ENCODE measurements at regions not wholly inside any gene's neighbourhood (a gene's known extent, or its start where the extent isn't known, plus 50 kb on each side); places are given as distances from the start of the nearest gene placed in this dataset.
"Not testable (repeated sequence)": the region's sequence is repeated elsewhere in the genome, so short reads cannot be mapped to it uniquely, and the experiment has no call there.

DNA sequence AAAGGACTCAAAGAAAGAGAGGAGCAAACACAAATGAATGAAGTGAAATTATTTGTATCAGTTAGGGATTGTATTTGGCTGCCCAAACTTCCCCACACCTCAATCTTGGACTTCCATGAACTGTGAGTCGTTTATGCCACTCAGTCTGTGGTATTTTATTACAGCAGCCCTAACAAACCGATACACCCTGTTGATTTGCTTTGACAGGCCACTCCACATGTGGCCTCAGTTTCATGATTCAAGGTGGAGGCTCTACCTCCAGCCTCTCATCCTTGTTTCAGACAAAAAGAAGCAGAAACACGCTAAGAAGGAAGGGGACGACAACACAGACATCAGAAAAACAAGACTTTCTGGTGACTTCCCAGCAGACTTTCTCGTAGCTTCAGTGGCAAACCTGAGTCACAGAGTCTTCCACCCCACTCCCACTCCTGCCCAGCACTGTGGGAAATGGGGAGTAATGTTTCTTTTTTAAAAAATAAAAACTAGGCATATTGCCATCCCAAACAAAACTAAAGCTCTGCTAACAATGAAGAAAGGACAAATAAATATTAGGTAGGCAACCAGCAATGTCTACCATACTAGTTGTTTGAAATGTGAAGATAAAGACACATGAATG lies 52.2 kb upstream of the ABCA1 start:
- no peak for DNase-seq (ENCODE audit: low read depth)

DNA sequence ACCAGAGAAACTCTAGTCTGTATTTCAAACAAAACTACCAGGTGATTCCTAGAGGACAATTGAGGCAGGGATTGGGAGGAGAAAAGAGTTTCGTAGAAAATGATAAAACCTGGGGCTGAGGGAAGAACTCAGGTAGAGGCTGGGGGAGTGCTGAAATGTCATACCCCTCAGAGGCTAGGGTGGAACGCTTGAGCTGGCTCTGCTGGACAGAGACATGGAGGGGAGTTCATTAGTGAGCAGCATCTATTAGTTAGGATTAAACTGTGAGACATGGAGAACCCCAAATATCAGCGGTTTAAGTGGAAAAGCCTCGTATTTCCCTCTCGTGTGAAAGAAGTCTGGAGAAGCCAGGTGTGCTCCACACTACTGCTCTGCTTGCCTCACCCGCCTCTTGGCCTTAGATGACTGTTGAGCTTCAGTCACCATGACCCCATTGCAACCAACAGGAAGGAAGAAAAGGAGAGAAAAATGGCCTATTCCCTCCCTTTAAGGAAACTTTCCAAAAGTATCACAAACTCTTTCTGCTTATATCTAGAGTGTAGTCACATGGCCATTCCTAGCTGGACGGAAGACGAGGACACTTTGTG lies 53.7 kb upstream of the ABCA1 start:
- no peak for DNase-seq (ENCODE audit: low read depth)

DNA sequence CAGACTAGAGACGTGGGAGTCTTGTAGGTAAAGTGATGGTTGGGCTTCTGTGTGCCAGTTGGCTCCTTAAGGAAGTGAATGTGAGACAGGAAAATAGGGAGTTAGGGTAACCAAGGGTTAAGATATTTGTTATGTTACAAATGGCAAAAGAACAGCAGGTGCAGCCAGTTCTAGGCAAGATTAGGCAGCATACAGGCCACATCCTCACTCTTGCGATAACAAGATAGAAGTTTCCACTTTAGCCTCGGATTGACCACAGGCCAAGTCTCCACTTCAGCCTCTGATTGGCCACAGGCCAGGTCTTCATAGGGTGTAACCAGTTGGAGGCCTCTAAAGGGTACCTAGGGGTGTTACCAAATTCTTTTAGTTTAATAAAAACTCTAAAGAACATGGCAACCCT lies 54.6 kb upstream of the ABCA1 start:
- DNase-seq (ENCODE audit: low read depth), result no peak

DNA sequence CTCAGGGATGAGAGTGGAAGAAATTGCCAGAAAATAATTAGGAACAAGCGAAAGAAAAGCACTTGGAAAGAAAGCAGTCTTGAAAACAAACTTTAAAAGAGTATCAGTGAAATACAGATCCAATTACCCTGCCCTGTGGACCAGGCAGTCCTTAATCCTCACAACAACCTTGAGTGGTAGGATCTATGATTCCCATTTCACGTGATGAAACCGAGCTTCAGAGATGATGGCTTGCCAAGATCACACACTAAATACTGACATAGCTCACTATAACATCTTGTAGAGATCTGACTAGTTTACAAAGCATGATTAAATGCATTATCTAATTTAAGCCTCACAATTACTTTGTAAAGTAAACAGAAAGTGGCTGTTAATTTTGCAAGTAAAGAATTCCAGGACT lies 55.5 kb upstream of the ABCA1 start:
- DNase-seq (ENCODE audit: low read depth), result no peak

DNA sequence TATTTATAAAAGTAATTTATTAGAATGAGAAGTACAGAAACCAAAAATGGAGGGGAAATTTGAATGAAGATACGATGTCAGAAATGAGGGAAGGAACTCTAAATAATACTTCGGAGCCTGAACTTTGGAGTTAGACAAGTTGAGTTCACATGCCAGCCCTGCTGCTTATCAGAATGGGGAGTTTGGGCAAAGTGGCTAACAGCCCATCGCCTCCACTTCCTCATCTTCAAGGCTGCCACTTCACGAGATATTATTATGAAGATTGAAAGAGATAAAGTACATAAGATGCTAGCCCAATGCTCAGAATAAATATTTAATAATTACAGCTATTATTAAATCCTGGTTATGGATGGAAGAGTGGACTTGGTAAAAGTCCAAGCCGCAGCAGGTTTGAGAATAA lies 56.2 kb upstream of the ABCA1 start:
- no peak for DNase-seq (ENCODE audit: low read depth)

DNA sequence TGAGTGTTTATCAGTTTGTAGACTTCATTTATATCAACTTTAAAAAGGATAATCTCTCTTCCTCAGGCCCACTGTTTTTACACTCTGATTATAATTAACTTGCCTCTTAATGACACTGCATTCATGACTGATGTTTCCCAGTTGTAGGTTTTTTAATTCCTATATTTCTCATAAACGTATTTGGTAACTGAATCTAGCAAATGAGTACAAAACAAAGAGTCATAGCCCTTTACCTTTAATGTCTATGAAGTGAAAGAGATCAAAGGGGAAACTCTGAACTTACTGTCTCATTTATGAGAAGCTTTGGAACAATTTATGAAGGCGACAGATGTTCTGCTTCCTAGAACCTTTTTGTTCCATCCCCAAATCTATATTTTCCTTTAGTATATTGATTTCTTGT lies 56.6 kb upstream of the ABCA1 start:
- DNase-seq (ENCODE audit: low read depth), result no peak

DNA sequence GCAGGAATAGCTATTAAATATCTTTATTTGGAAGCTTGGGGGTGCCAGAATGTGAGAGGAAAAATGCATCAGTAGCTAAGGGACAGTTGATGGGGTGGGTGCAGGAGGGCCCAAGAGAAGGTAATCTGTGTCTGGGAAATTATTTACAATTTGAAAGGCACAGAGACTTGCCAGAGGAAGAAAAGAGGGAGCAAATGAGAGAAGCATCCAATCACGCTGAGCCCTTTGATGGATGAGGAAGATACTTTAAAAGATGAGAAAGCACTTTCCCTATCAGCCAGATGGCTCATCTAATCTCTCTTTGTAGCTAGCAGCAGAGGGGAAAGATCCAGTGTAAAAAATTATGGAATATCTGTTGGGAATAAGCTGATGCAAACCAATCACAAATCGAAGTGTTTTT lies 57.0 kb upstream of the ABCA1 start:
- no peak for DNase-seq (ENCODE audit: low read depth)

DNA sequence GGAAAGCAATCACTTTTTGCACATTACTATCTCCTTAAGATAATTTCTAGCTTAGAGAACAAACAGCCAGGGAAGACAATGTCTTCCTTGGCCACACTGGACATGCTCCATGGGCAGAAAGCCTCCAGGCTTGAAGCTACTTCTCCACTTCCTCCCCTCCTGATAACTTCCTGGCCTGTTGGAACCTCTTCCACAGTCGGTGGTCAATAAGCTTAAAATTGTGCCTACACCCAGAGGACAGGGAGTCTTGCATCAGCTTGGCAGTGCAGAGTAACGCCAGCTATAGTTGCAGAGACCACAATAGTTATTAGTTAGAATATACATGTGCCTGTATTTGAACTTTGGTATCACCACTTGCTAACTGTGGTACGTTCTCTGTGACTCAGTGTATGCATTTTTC lies 58.1 kb upstream of the ABCA1 start:
- no peak for DNase-seq (ENCODE audit: low read depth)

DNA sequence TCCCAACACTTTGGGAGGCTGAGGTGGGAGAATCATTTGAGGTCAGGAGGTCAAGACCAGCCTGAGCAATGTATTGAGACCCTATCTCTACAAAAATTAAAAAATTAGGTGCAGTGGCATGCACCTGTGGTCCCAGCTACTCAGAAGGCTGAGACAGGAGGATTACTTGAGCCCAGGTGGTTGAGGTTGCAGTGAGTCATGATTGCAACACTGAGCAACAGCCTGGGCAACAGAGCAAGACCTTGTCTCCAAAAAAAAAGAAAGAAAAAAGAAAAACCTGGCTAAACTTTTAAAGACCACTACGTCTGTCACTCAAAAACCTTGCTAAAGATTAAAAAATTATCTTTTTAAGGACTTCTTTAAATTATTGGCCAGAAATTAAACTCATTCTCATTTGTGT lies 59.8 kb upstream of the ABCA1 start:
- DNase-seq (ENCODE audit: low read depth), result no peak

DNA sequence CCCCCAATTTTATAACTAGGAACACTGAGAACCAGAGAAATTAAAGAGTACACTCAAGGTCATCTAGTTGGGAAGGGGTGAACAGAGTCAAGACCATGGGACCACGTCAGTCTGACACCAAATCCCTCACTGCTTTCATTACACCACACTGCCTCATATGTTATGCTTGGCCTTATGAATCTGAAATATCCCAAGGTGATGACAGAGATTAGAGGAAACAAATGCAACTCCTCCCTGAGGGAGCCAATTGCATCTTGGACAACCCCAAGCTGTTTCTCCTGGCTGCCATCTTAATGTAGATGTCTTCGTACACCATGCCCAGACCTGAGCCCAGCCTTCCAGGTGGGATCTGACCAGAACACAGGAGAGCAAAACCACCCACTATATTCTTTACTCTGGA lies 60.6 kb upstream of the ABCA1 start:
- no peak for DNase-seq (ENCODE audit: low read depth)

DNA sequence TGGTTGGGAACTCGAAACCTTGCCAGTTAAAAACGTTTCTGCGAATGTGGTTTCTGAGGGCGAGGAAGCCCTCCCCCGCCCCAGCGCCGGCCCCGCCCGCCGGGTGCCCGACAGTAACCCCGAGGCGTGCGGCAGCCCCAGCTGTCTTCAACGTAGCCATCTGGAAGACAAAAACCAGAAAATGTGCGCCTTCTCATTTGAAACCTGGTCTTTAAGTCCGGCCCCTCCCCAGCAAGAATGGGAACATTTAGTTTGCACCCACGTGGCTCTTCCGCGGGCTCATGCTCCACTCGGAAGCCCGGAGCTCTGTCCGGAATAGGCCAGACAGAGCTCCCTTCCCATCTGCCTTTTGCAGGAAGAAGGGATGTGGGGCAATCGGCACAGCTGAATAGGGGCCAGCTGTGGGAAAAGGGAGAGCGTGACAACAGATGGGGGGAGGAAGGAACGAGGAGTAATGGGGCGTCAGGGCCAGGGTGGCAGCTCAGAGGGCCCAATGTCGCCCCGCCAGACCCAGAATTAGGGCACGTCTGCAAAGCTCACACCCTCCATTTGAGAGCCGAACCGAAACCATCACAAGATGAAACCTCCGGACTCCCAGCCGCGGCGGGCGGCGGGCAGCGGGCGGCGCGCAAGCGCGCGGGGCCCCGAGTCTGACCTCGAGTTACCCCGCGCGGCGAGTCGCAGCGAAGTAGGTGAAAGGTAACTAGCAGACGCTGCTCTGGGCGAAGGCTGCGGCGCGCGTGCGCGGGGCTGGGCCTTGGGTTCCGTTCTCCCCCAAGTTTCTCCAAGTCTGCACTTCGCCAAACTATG lies 63.4 kb upstream of the ABCA1 start:
- DNase-seq (ENCODE audit: low read depth), result peak; percentile 57

DNA sequence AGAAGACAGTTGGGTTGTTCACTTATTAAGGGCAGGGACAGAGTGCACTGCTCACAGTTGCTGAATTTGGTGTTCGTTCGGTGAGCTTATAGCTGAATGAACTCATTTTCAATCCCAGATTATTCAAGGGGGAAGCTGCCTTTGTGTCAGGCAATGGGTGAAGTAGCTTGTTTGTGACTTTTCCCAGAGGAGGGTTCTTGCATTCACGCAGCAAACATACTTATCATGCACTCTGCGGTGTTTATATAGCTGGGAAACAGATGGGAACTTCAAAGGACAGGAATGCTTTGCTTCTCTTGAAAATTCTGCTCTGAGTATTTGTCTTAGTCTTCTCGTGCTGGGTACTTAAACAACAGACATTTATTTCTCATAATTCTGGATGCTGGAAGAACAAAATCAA lies 64.7 kb upstream of the ABCA1 start:
- no peak for DNase-seq (ENCODE audit: low read depth)

DNA sequence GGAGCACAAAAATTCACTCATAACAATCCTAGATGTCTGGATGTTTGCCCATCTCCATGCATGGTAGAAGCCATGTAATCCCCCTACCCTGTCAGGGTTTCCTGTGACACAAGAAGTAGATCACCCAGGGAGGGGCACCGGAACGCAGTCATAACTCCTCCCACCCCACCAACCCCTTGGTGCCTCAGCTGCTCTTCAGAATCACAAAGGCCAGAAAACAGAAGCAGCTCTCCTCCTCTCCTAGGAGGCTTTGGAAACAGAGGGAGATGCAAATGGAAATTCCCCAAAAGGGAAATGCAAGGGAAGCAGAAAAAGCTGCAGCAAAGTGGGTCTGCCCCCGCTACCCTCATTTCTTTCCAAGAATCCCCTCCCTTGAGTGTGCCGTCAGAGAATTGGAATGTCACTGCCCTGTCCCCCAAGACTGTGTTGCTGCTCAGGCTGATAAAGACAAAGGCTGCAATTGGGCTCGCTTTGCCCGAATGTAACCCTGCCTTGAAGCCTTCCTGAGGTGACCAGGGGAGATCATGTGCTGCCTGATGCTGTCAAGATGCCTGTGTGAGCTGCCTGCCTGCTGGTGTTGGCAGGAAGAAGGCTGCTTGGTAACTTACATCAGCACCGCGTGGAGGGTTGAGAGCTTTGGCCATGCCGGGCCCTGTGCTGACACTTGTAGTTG lies 65.5 kb upstream of the ABCA1 start:
- no peak for DNase-seq (ENCODE audit: low read depth)

DNA sequence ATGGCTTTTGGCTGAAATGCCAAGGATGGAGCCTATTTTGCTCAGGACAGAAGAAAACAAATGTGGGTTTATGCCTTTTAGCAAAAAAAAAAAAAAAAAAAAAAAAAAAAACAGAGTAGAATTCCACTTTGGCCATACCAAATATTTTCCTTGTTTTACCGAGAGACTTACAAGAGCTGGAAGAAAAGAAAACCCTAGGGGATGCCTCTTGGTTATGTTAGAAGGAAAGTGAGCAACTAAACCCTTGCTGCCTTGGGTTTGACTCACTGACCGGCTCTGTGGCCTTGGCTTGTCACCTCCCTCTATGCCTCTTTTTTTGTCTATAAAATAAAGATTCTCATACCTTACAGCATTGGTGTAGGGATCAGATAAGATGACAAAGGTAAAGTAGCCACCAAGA lies 69.6 kb upstream of the ABCA1 start:
- no peak for DNase-seq (ENCODE audit: low read depth)

DNA sequence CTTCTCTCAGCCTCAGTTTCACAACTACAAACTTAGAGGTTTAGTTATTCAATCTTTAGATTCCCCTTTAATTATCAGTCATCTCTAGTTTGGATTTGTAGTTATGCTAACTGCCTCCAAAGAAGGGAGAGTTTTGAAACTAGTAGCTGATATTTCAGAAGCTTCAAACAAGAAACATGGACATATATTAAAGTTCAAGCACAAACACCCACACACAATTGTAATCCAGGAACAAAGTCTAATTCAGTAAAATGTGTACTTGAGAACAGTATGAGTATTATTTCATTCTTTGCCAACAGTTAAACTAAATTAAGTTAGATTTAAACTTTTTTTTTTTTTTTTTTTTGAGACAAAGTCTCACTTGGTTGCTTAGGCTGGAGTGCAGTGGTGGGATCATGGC lies 71.2 kb upstream of the ABCA1 start:
- DNase-seq (ENCODE audit: low read depth), result no peak

DNA sequence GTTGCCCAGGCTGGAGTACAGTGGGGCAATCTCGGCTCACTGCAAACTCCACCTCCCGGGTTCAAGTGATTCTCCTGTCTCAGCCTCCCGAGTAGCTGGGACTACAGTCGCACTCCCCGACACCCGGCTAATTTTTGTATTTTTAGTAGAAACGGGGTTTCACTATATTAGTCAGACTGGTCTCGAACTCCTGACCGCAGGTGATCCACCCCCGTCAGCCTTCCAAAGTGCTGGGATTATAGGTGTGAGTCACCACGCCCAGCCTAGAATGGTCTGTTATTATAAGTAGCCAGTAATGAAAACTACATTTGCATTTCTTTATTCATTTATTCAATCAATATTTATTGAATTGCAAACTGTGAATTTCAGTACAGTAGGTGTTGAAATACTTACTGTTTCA lies 72.6 kb upstream of the ABCA1 start:
- not testable (repeated sequence) for DNase-seq (ENCODE audit: low read depth)

DNA sequence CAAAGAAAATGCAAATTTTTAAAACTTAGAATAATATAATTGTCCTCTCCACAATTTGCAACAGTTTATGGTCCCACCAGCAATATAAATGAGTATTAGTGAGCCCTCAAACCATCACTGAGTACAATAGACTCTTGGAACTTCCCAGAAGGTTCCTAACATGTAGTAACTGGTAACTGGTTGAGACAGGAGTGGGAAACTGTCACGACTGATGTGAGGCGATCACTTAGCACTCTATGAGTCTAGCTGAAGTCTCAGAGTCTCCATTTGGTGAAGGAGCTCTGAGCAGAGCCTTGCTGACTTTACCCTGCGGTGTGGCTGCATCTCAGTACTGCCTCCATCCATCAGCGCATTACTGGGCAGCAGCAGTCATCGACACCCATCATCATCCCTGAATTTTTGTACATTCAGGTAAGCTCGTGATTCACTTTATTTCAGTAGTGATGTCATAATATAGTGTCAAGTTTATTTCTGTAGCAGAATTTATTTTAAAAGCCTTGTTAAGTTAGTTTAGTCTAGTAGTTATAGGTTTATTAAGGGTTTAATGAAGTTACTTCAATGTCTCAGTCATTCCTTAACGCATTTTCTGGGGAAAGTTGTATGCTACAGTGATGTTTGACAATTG lies 76.6 kb upstream of the ABCA1 start:
- no peak for DNase-seq (ENCODE audit: low read depth)

DNA sequence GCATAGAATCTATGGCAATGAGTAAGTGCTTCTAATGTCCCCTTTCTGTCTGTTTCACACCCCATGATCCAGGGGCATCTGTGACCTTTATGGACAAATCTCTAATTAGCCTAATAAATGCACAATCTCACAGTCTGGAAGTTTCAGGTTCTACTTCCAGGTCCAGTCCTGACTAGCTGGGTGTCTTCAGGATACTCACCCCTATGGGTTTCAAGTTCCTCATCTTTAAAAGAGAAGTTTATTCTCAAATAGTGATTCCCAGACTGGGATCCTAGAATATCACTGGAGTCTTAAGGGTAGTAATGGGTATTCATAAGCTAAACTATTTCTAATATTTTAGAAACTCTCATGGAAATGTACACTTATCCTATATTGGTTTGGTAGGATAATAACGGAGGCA lies 77.2 kb upstream of the ABCA1 start:
- no peak for DNase-seq (ENCODE audit: low read depth)

DNA sequence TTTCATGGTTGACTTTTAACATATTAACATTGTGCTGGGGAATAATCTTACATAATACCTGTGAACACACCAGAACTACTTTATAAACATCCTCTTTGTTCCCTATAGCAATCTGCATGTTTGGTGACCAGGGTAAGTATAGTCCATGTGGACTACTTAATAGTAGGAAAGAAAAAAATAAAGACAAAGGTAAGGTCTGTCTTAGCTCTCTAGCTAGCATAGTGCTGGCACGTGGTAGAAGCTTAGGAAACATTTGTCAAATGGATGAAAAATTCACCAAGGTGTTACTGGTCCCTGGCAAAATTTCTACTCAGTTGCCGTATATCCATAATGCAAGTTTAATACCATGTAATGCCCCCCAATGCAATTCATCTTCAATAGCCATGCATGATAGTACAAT lies 78.6 kb upstream of the ABCA1 start:
- no peak for DNase-seq (ENCODE audit: low read depth)

DNA sequence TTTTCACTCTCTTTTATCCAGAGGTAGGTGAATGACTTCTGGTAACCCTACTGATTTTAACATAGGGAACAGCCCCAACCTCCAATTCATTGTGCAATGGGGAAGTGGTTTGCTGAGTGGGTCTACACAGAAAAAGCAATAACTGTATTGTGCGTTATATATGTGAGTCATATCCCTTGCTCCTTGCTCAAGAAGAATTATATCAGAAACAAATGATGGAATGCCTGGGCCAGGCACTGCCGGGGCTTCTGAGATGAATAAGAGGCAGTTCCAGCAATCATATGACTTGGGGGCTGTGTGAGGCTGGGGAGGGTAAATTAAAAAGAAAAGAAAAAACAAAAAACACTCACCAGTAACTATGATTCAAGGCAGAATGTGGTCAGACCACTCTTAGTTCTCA lies 79.2 kb upstream of the ABCA1 start:
- DNase-seq (ENCODE audit: low read depth), result no peak

DNA sequence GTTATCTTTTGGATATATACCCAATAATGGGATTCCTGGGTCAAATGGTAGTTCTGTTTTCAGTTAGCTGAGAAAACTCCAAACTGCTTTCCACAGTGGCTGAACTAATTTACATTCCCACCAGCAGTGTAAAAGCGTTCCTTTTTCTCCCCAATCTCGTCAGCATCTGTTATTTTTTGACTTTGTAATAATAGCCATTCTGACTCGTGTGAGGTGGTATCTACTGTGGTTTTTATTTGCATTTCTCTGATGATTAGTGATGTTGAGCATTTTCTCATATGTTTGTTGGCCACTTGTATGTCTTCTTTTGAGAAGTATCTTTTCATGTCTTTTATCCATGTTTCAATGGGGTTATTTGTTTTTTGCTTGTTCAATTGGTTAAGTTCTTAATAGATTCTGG lies 82.1 kb upstream of the ABCA1 start:
- DNase-seq (ENCODE audit: low read depth), result not testable (repeated sequence)

DNA sequence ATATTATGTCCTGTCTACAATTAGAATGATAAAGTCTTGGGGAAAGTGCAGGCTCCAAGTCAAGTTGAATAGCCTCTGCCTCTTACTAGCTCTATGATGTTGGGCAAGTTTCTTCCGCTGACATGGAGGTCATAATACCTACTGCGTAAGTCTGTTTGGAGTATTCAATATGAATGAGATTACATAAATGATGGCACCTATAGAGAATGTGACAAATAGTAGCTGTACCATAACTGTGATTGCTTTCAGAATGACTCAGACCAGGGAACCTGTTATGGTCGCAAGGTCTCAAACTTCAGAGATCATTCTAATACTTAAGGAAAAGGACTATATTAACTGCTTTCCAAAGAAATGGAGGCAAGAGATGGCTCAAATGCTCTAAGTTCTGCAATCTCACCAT lies 94.0 kb upstream of the ABCA1 start:
- no peak for DNase-seq (ENCODE audit: low read depth)

Measured in forelimb muscle (tissue), 1 donor.